Upper lobe of right lung (tissue), 1 donor: ENCODE measurements at regions not wholly inside any gene's neighbourhood (a gene's known extent, or its start where the extent isn't known, plus 50 kb on each side); places are given as distances from the start of the nearest gene placed in this dataset.

Experiments
- ATAC-seq: fragments of 200-7000 bp; cut with Tn5 transposase; one replicate; pipeline ENCODE4 v1.9.1; 2020; ENCODE audit warnings: mild to moderate bottlenecking, moderate library complexity
- DNase-seq: peaks from one replicate; pipeline ENCODE4 v3.0.0-alpha.2; 2020
- H3K27ac ChIP-seq: fragments of 200-600 bp; one replicate; pipeline ENCODE4 v1.8.0; 2022
- H3K27me3 ChIP-seq: fragments of 200-600 bp; one replicate; pipeline ENCODE4 v1.8.0; 2022; ENCODE audit warnings: mild to moderate bottlenecking
- H3K36me3 ChIP-seq: fragments of 200-600 bp; one replicate; pipeline ENCODE4 v1.8.0; 2022
- H3K4me1 ChIP-seq: fragments of 200-600 bp; one replicate; pipeline ENCODE4 v1.8.0; 2022
- H3K4me3 ChIP-seq: fragments of 200-600 bp; one replicate; pipeline ENCODE4 v1.8.0; 2022; ENCODE audit warnings: mild to moderate bottlenecking
- H3K9me3 ChIP-seq: fragments of 200-600 bp; one replicate; pipeline ENCODE4 v1.8.0; 2022
- intact Hi-C: fragments of 100-400 bp; cut with DNase I; formaldehyde crosslinking; loops from one replicate; pipeline ENCODE4 v1.11.0; 2022
- TF ChIP-seq, protein P1 (sequence below): fragments of 200-600 bp; IDR thresholded peaks from one replicate; pipeline ENCODE4 v1.8.0; 2022; ENCODE audit warnings: antibody characterized with exemption
- donor health status: DM: no; HTN: yes; CAD: no; lungs with severe emphysema.

DNA sequence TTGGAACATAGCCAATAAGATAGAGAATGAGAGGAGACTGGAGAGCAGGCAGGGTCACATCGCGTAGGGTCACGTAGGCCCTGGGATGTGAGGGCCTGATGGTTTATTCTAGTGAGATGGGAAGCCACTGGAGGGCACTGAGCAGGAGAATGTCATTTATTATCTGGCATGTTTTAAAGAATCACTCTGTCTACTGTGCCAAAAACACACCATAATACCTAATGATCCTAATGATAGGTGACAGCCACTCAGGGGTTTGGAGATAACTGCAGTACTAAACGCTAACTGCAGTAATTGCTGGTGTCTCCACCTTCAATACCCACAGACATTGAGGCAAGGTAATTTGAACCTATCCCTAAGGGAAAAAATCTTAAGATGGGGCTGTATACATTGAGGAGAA, 185.4 kb downstream of the TTLL7 start:
- no peak for ATAC-seq
- TF ChIP-seq, protein P1, sequence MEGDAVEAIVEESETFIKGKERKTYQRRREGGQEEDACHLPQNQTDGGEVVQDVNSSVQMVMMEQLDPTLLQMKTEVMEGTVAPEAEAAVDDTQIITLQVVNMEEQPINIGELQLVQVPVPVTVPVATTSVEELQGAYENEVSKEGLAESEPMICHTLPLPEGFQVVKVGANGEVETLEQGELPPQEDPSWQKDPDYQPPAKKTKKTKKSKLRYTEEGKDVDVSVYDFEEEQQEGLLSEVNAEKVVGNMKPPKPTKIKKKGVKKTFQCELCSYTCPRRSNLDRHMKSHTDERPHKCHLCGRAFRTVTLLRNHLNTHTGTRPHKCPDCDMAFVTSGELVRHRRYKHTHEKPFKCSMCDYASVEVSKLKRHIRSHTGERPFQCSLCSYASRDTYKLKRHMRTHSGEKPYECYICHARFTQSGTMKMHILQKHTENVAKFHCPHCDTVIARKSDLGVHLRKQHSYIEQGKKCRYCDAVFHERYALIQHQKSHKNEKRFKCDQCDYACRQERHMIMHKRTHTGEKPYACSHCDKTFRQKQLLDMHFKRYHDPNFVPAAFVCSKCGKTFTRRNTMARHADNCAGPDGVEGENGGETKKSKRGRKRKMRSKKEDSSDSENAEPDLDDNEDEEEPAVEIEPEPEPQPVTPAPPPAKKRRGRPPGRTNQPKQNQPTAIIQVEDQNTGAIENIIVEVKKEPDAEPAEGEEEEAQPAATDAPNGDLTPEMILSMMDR, result no peak
- no peaks in the 10 kb centered on the region for H3K36me3 ChIP-seq
- H3K4me1 ChIP-seq, result no peaks in the 10 kb centered on the region
- H3K27me3 ChIP-seq, result no peaks in the 10 kb centered on the region
- H3K27ac ChIP-seq, result no peak overlapping the region
- DNase-seq, result no peak
- no peaks in the 10 kb centered on the region for H3K9me3 ChIP-seq
- intact Hi-C loops, result no loop called here
- no peak overlapping the region for H3K4me3 ChIP-seq

DNA sequence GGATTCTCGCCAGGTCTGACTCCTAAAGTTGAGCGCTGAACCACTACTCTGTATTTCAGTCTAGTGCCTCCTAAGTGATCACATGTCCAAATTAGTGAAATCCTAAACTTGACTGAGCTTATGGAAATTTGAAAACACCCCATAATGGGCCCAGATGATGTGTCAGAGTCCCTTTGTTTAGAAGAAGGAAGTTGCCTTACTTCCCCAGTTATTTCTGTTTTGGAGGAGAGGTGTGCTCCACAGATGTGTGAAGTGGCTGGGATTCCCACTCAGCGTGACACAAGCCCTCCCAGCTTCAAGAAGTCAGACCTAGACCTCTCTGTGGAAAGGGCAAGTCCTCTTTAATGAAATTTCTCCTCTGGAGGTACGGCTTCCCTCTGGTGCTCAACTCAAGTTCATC, 188.8 kb downstream of the TTLL7 start:
- Histone ChIP-seq H3K27ac (no peak overlapping the region), H3K4me1 (no peaks in the 10 kb centered on the region), H3K36me3 (no peaks in the 10 kb centered on the region), H3K4me3 (no peak overlapping the region), H3K9me3 (no peaks in the 10 kb centered on the region), H3K27me3 (no peaks in the 10 kb centered on the region)
- DNase-seq, result no peak
- TF ChIP-seq, protein P1, result no peak
- ATAC-seq, result no peak
- intact Hi-C loops, result no loop called here

DNA sequence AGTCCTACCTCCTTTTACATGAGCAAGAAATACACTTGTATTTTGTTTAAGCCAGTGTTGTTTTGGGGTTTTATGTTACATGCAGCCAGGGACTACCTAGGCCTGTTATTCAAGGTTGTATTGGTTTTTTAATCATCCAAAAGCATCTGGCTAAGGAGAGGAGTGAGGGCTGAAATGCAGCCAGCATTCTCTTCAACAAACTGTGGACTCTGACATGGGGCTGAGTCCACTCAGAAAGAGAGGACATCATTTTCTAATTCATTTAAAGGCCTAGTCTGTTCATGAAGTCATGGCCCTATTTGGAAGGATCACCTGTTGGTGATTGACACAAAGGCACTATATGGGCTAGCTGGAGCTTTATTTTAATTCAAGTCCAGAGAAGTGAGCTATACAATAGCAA, 190.4 kb downstream of the TTLL7 start:
- Histone ChIP-seq H3K27me3 (no peaks in the 10 kb centered on the region), H3K36me3 (no peaks in the 10 kb centered on the region), H3K27ac (no peak overlapping the region), H3K9me3 (no peaks in the 10 kb centered on the region), H3K4me3 (no peak overlapping the region), H3K4me1 (no peaks in the 10 kb centered on the region)
- intact Hi-C loops, result no loop called here
- ATAC-seq (no peak), DNase-seq (no peak)
- TF ChIP-seq, protein P1, result no peak

DNA sequence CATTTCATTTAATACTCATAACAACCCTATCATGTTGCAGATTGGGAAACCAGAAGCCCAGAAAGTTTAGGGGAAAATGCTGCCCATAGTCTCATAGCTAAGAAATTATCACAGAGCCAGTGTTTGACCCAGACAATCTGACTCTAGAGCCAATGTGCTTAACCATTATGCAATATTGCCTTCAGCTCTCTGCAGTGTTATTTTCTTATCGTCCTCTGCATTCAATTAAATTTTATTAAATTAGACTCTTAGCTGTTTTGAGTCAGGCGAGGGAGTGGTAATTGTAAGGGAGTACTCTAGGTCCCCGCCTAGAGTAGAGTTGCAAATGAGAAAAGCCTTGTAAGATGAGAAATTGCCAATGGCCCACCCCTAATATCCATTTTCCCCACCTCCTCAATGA, 191.1 kb downstream of the TTLL7 start:
- H3K27me3 ChIP-seq, result no peaks in the 10 kb centered on the region
- intact Hi-C loops, result no loop called here
- no peaks in the 10 kb centered on the region for H3K4me1 ChIP-seq
- H3K4me3 ChIP-seq, result no peak overlapping the region
- ATAC-seq (no peak), DNase-seq (no peak)
- no peaks in the 10 kb centered on the region for H3K9me3 ChIP-seq
- no peak overlapping the region for H3K27ac ChIP-seq
- TF ChIP-seq, protein P1, result no peak
- H3K36me3 ChIP-seq, result no peaks in the 10 kb centered on the region

DNA sequence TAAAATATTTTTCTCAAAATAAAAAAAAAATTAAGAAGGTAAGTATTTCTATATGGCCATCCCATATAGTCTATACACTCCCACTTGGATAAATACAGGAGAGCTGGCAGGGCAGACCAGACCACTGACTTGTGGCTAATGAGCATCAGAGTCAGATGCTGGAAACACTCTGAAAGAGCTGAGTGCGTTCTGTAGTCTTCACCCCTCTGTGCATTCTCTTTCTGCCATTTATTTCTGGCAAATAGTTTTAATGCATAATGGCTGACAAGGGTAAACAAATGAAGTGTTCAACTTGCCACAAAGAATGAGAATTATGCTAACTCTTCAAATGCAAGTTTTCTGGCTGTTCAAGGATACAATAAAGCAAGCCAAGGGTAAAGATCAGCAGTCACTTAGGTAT, 191.7 kb downstream of the TTLL7 start:
- Histone ChIP-seq H3K27me3 (no peaks in the 10 kb centered on the region), H3K36me3 (no peaks in the 10 kb centered on the region), H3K9me3 (no peaks in the 10 kb centered on the region), H3K4me1 (no peaks in the 10 kb centered on the region), H3K4me3 (no peak overlapping the region), H3K27ac (no peak overlapping the region)
- TF ChIP-seq, protein P1, result no peak
- DNase-seq (no peak), ATAC-seq (no peak)
- intact Hi-C loops, result no loop called here

DNA sequence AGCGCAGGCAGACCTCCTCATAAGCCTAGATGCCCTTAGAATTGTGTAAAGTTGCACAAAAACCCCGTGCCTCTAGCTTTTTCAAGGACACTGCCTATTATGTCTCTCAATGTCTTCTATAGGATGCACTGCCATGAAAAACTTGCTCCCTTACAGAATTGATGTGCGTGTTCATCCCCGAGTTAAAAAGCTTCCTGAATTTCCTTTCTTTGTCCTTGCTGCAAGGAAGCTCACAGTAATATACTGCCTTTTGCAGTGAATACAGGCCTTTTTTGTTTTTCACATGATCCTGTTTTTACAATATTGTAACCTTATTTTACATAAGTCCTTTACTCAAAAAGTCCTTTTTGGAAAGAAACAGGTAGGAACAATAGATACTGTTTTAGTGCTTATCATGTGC, 193.0 kb downstream of the TTLL7 start:
- Histone ChIP-seq H3K36me3 (no peaks in the 10 kb centered on the region), H3K4me3 (no peak overlapping the region), H3K4me1 (no peaks in the 10 kb centered on the region), H3K27me3 (no peaks in the 10 kb centered on the region), H3K27ac (no peak overlapping the region), H3K9me3 (no peaks in the 10 kb centered on the region)
- intact Hi-C loops, result no loop called here
- DNase-seq, result no peak
- TF ChIP-seq, protein P1, result no peak
- no peak for ATAC-seq
